H1 (cell line): ENCODE measurements at regions not wholly inside any gene's neighbourhood (a gene's known extent, or its start where the extent isn't known, plus 50 kb on each side); places are given as distances from the start of the nearest gene placed in this dataset.

Experiments
- CBX8 ChIP-seq: fragments of 300-800, 300-1000 bp; sonication (generic); IDR thresholded peaks from 2 replicates; pipeline ENCODE4 v1.7.1; 2016; ENCODE audit warnings: low read depth, low read length, borderline replicate concordance
- TCF12 ChIP-seq: IDR thresholded peaks from 2 replicates; pipeline ENCODE4 v1.6.1; 2011; ENCODE audit warnings: low read depth, mild to moderate bottlenecking, low read length
- TF ChIP-seq, protein P1 (sequence below): fragments of 300-600 bp; sonication (generic); IDR thresholded peaks from 2 replicates; pipeline ENCODE4 v1.7.1; 2012; ENCODE audit warnings: low read length, moderate library complexity, mild to moderate bottlenecking, inconsistent platforms; ENCODE audit not compliant: insufficient replicate concordance

DNA sequence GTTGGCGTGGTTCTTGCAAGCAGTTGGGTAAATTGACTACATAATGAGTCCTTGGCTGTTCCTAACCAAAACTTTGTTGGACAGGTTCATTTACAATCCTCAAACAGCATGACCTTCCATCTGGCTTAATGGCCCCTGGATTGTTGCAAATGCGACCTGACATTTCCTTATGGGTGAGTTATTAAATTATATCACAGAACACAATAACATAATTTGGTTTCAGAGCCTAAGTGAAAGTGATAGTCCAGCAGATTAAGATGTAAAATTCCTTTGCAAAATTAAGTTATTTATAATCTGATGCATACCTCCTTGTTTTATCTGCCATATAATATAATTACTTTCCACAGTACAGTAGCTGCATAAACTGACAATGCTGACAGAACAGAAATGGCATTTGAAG lies 224.4 kb downstream of the TUSC1 start (continued):
- TF ChIP-seq, protein P1, sequence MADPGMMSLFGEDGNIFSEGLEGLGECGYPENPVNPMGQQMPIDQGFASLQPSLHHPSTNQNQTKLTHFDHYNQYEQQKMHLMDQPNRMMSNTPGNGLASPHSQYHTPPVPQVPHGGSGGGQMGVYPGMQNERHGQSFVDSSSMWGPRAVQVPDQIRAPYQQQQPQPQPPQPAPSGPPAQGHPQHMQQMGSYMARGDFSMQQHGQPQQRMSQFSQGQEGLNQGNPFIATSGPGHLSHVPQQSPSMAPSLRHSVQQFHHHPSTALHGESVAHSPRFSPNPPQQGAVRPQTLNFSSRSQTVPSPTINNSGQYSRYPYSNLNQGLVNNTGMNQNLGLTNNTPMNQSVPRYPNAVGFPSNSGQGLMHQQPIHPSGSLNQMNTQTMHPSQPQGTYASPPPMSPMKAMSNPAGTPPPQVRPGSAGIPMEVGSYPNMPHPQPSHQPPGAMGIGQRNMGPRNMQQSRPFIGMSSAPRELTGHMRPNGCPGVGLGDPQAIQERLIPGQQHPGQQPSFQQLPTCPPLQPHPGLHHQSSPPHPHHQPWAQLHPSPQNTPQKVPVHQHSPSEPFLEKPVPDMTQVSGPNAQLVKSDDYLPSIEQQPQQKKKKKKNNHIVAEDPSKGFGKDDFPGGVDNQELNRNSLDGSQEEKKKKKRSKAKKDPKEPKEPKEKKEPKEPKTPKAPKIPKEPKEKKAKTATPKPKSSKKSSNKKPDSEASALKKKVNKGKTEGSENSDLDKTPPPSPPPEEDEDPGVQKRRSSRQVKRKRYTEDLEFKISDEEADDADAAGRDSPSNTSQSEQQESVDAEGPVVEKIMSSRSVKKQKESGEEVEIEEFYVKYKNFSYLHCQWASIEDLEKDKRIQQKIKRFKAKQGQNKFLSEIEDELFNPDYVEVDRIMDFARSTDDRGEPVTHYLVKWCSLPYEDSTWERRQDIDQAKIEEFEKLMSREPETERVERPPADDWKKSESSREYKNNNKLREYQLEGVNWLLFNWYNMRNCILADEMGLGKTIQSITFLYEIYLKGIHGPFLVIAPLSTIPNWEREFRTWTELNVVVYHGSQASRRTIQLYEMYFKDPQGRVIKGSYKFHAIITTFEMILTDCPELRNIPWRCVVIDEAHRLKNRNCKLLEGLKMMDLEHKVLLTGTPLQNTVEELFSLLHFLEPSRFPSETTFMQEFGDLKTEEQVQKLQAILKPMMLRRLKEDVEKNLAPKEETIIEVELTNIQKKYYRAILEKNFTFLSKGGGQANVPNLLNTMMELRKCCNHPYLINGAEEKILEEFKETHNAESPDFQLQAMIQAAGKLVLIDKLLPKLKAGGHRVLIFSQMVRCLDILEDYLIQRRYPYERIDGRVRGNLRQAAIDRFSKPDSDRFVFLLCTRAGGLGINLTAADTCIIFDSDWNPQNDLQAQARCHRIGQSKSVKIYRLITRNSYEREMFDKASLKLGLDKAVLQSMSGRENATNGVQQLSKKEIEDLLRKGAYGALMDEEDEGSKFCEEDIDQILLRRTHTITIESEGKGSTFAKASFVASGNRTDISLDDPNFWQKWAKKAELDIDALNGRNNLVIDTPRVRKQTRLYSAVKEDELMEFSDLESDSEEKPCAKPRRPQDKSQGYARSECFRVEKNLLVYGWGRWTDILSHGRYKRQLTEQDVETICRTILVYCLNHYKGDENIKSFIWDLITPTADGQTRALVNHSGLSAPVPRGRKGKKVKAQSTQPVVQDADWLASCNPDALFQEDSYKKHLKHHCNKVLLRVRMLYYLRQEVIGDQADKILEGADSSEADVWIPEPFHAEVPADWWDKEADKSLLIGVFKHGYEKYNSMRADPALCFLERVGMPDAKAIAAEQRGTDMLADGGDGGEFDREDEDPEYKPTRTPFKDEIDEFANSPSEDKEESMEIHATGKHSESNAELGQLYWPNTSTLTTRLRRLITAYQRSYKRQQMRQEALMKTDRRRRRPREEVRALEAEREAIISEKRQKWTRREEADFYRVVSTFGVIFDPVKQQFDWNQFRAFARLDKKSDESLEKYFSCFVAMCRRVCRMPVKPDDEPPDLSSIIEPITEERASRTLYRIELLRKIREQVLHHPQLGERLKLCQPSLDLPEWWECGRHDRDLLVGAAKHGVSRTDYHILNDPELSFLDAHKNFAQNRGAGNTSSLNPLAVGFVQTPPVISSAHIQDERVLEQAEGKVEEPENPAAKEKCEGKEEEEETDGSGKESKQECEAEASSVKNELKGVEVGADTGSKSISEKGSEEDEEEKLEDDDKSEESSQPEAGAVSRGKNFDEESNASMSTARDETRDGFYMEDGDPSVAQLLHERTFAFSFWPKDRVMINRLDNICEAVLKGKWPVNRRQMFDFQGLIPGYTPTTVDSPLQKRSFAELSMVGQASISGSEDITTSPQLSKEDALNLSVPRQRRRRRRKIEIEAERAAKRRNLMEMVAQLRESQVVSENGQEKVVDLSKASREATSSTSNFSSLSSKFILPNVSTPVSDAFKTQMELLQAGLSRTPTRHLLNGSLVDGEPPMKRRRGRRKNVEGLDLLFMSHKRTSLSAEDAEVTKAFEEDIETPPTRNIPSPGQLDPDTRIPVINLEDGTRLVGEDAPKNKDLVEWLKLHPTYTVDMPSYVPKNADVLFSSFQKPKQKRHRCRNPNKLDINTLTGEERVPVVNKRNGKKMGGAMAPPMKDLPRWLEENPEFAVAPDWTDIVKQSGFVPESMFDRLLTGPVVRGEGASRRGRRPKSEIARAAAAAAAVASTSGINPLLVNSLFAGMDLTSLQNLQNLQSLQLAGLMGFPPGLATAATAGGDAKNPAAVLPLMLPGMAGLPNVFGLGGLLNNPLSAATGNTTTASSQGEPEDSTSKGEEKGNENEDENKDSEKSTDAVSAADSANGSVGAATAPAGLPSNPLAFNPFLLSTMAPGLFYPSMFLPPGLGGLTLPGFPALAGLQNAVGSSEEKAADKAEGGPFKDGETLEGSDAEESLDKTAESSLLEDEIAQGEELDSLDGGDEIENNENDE = no peak
- TF ChIP-seq CBX8 (no peak), TCF12 (no peak)
